KOPT-K1 (cell line): ENCODE measurements at regions not wholly inside any gene's neighbourhood (a gene's known extent, or its start where the extent isn't known, plus 50 kb on each side); places are given as distances from the start of the nearest gene placed in this dataset.
"Not testable (repeated sequence)": the region's sequence is repeated elsewhere in the genome, so short reads cannot be mapped to it uniquely, and the experiment has no call there.

ENCODE experiments used
- H3K27ac ChIP-seq: fragments of 200-600 bp; sonication (generic); 2 replicates; pipeline ENCODE4 v1.5.1; 2016; ENCODE audit warnings: antibody characterized with exemption, mild to moderate bottlenecking, low read depth, low read length; ENCODE audit not compliant: poor library complexity, severe bottlenecking
- H3K36me3 ChIP-seq: fragments of 200-600 bp; sonication (generic); 2 replicates; pipeline ENCODE4 v1.5.1; 2017; ENCODE audit warnings: antibody characterized with exemption, mild to moderate bottlenecking, low read length, moderate library complexity; ENCODE audit not compliant: insufficient read depth
- H3K9me3 ChIP-seq: fragments of 200-600 bp; sonication (generic); 2 replicates; pipeline ENCODE4 v1.5.1; 2017; ENCODE audit warnings: antibody characterized with exemption, low read length, mild to moderate bottlenecking; ENCODE audit not compliant: insufficient read depth, poor library complexity, severe bottlenecking

DNA sequence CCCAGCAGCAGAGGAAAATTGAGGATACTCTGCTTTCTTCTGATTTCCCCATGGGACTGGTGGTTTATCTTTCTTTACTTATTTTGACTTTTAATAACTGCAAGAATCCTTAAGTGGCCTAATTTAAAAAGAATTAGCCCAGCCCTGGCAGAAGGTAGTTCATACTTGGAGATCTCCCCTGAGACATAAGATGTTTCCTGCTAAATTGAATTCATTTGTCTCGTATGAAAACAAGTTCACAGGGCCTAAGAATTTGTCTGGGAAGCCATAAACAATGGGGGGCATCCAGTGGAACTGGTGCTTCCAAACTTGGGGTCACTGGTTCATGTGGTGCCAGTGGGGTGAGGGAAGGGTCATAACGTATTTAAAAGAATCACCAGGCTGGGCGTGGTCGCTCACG lies 283.1 kb upstream of the RASGRP1 start:
- Histone ChIP-seq H3K36me3 (no peaks in the 10 kb centered on the region), H3K9me3 (no peaks in the 10 kb centered on the region), H3K27ac (no peak overlapping the region)

DNA sequence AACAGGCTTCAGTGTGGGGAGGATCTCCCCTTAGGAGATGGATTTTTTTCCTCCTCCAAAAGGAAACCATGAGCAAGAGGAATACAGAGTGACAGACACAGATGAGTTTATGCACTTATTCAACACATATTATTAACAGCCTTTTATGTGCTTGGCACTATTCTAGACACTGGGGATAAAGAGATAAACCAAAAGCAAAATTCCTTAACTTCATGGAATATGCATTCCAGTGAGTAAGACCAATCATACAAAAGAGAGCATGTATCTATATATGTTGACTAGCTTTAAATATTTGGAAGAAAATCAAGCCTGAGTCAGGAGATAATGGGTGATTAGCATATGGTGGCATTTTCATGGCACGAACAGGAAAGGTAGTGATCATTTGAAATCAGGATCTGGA lies 284.4 kb upstream of the RASGRP1 start:
- no peaks in the 10 kb centered on the region for H3K36me3 ChIP-seq
- H3K27ac ChIP-seq: no peak overlapping the region

DNA sequence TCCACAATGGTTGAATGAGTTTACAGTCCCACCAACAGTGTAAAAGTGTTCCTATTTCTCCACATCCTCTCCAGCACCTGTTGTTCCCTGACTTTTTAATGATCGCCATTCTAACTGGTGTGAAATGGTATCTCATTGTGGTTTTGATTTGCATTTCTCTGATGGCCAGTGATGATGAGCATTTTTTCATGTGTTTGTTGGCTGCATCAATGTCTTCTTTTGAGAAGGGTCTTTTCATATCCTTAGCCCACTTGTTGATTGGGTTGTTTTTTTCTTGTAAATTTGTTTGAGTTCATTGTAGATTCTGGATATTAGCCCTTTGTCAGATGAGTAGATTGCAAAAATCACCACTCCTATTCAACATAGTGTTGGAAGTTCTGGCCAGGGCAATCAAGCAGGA lies 287.6 kb upstream of the RASGRP1 start:
- H3K9me3 ChIP-seq, H3K27ac ChIP-seq, H3K36me3 ChIP-seq: not testable (repeated sequence)

More for the DNA sequence above, 284.4 kb upstream of the RASGRP1 start:
- no peaks in the 10 kb centered on the region for H3K9me3 ChIP-seq

DNA sequence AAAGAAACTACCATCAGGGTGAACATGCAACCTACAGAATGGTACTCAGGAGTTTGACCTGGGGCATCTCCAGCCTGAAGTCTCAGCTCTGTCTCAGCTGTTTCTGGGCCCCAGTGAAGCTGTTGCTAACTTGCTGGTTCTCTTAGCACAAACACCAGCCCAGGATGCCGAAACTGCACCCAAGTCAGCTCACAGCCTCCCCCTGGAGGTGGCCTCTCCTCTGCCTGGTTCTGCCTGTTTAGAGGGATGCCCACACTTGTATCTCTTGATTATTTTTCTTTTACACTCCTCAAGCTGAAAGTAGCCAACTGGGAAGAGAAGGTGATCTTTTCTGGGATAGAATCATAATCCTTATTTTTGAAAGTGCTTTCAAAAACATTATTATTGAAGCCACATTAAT lies 289.0 kb upstream of the RASGRP1 start:
- no peaks in the 10 kb centered on the region for H3K9me3 ChIP-seq

DNA sequence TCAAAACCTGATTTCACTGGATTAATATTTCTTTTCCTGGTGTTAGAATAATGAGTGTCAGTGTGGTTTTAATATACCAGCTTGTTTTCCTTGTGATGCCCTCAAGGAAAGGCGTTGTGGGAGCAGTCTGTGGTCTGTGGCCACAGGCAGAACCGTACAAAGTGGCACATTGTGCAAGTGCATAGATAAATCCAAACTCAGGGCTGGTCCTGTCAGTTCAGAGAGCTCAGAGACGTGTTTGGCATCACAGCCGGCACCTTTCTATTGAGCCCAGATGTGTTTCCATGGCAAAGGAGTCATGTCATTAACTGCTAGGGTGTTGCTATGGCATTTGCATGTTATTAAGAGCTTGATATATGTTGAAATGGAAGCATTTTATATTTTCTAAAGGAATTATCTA lies 289.9 kb upstream of the RASGRP1 start:
- Histone ChIP-seq H3K36me3 (no peaks in the 10 kb centered on the region), H3K27ac (no peak overlapping the region)

More for the DNA sequence above, 289.0 kb upstream of the RASGRP1 start:
- Histone ChIP-seq H3K36me3 (no peaks in the 10 kb centered on the region), H3K27ac (no peak overlapping the region)

DNA sequence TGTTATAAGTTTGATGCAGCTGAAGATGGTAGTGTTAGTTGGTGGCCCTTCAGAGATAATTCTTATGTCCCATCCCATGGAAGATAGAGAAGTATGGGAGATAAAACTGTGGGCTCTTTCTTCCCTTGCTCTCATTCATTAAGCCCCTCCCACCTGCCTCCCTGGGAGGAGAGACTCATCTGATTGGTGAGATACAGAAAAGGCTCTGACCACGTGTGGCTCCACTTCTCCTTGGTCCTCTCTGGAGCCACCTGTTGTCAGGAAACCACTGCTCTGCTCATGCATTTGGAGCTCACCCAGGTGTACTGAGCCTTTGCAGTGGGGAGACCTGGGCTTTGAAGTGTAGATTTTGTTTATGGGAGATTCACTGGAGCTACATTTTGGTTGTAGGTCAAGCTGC lies 293.2 kb upstream of the RASGRP1 start:
- no peaks in the 10 kb centered on the region for H3K36me3 ChIP-seq
- H3K9me3 ChIP-seq: no peaks in the 10 kb centered on the region
- H3K27ac ChIP-seq: no peak overlapping the region

More for the DNA sequence above, 289.9 kb upstream of the RASGRP1 start:
- no peaks in the 10 kb centered on the region for H3K9me3 ChIP-seq

DNA sequence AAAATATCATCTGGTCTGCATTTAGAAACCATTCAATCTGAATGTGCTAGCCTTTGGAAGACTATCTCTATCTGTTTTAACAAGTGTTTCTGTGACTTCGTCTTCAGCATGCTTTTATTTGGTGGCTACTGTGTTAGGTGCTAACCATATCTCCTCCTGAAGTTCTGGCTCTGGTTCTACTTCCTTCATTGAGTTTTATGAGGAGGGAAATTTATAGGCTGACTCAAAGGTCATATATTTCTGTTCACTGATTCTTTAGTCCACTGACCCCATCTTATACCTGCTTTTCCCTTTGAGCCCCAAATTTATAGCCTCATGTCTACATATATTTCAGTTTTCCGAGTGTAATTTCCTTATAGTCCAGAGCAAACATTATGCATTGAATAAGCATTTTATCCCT lies 295.0 kb upstream of the RASGRP1 start:
- H3K27ac ChIP-seq: no peak overlapping the region
- no peaks in the 10 kb centered on the region for H3K9me3 ChIP-seq
- H3K36me3 ChIP-seq: no peaks in the 10 kb centered on the region

DNA sequence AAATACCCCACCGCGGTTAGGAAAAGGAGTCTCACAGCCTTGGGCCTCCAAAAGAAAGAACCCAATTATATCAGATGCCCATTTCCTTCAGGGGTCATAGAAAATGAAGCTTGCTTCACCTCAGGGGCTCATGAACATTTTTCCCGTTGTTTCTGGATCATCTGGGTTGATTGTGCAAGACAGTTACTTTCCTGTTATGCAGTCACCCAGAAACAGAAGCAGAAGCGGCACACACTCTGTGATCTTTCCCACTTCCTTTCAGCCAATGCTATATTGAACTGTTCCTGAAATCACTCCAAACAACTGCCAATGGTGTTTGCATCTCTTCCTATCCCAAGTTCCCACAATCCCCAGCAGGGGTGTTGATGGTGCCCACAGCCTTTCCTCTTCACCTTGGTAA lies 295.6 kb upstream of the RASGRP1 start:
- Histone ChIP-seq H3K27ac (no peak overlapping the region), H3K36me3 (no peaks in the 10 kb centered on the region), H3K9me3 (no peaks in the 10 kb centered on the region)

DNA sequence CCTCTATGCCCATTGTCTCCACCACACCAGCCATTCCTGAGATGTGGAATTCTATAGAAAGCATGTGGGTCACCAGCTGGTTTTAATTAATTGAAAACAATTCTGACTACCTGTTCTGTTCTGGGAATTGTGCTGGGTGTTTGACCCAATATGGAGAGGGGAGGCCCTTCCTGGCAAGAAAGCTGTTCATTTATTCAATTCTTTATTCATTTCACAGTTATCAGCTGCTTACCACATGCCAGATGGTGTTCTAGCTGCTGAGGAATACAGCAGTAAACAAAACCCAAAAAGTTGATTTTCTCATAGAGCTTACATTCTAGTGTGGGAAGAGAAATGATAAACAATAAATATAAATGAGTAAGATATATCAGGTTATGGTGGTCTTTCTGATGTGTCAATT lies 296.1 kb upstream of the RASGRP1 start:
- no peaks in the 10 kb centered on the region for H3K9me3 ChIP-seq
- no peaks in the 10 kb centered on the region for H3K36me3 ChIP-seq
- H3K27ac ChIP-seq: no peak overlapping the region

DNA sequence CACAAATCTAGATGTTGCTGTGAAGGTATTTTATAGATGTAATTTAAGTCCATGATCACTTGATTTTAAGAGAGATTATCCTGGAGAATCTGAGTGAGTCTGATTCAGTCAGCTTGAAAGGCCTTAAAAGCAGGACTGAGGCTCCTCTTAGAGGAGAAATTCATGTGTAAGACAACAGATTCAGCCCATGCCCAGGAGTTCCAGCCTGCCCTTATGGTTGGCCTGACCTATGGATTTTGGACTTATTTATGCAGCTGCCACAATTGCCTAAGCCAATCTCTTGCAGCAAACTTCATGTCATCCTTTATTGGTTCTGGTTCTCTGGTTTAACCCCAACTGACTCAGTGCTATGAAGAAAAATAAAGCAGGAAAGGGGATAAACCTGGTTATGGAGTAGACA lies 296.5 kb upstream of the RASGRP1 start:
- H3K27ac ChIP-seq: no peak overlapping the region
- no peaks in the 10 kb centered on the region for H3K9me3 ChIP-seq
- H3K36me3 ChIP-seq: no peaks in the 10 kb centered on the region

DNA sequence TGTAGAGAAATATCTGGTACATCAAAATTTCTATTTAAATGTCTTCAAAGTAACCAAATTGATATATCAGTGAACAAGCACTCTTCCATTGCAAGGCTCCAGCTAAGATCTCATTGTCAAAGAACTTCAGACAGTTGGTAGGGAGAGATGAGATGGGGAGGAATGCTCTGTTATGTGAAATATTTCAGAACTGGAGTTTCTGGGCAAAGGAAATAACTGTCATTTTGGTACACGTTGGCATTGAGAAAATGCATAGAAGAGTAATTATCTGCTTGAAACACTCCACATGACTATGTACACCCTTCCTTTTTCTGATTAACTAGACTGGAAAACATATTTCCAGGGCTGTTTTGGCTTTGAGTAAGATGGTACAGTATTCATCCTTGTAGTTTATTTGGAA lies 297.5 kb upstream of the RASGRP1 start:
- Histone ChIP-seq H3K36me3 (no peaks in the 10 kb centered on the region), H3K9me3 (no peaks in the 10 kb centered on the region), H3K27ac (no peak overlapping the region)

DNA sequence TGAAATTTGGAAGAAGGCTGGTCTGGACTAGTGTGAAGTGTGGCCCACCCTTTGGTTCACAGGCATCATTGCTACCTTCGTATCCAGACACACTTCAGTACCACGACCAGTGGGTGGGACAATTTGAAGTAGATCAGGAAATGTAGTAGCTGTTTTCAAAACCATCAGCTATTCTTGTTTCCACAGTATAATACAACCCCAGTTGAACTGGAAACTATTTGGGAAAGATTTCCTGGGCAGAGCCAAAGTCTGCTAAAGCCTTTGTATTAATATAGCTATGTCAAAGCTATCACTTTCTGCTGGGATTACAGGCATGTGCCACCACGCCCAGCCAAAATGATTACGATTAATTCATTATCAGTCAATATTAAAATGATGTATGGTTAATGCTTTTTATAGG lies 298.8 kb upstream of the RASGRP1 start:
- H3K27ac ChIP-seq: no peak overlapping the region
- no peaks in the 10 kb centered on the region for H3K9me3 ChIP-seq

DNA sequence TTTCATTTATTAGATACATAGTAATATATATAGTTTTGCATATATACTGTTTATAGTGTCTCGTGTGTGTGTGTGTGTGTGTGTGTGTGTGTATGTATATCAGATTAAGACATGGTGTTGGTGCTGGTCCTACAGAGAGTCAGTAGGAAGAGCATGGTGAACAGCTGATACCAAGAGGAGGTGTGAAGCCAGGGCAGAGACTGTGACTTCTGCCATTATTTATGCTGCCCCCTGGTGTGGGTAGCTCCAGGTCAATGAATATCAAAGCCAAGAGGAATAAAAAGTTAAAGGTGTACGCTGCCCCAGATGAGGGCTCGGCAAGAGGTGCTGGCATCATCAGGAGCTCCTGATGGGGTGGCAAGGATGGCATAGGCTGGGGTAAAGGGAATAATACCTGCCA lies 299.5 kb upstream of the RASGRP1 start:
- Histone ChIP-seq H3K9me3 (no peaks in the 10 kb centered on the region), H3K36me3 (no peaks in the 10 kb centered on the region), H3K27ac (no peak overlapping the region)

More for the DNA sequence above, 298.8 kb upstream of the RASGRP1 start:
- H3K36me3 ChIP-seq: no peaks in the 10 kb centered on the region

DNA sequence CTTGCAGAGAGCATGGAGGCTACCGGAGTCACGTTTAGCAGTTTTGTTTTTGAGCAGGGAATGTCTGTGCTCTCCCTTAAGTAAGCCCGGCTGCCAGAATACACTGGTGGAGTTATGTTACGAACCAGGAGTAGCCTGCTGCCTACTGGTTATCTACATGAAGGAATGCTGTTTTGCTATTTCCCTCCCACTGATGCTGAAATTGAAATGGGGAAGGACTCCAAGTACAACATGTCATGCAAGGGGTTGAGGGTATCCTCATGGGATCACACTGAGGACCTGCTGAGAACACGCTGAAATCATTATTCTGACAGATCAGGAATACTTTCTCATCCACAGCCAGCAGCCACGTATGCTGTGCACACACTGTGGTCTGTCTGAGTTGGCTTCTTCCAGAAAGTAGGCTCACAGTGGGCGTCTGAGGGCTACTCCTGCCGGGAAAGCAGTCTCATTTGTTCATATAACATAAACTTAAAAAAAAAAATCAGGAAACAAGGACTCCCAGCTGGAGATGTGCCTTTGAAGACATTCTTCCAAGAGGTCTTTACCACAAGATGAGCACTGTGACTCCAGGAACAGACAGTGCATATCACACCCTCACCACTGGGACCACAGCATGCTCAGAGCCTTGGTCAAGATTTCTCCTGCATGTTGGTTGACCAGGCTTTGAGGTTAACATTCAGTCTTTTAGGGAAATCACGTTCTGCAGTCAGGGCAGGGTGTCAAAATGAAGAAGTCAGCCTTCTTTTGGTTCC lies 300.4 kb upstream of the RASGRP1 start:
- H3K36me3 ChIP-seq: no peaks in the 10 kb centered on the region
- H3K9me3 ChIP-seq: no peaks in the 10 kb centered on the region
- no peak overlapping the region for H3K27ac ChIP-seq

DNA sequence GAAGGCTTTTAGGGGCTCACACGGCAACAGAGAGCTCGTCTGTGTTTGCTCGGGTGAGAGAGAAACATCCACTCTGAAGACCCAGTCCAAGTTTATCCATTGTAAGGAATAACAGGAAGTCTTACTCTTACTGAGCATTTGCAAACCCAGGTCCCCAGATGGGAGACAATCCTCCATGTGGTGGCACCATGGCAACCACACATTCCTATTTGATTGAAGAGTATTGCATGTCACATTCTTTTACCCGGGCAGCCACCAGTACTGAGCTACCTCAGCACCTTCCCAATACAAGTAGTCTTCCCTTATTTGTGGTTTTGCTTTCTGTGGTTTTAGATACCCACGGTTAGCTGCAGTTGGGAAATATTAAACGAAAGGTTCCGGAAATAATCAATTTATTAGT lies 302.9 kb upstream of the RASGRP1 start:
- Histone ChIP-seq H3K27ac (no peak overlapping the region), H3K9me3 (no peaks in the 10 kb centered on the region), H3K36me3 (no peaks in the 10 kb centered on the region)

DNA sequence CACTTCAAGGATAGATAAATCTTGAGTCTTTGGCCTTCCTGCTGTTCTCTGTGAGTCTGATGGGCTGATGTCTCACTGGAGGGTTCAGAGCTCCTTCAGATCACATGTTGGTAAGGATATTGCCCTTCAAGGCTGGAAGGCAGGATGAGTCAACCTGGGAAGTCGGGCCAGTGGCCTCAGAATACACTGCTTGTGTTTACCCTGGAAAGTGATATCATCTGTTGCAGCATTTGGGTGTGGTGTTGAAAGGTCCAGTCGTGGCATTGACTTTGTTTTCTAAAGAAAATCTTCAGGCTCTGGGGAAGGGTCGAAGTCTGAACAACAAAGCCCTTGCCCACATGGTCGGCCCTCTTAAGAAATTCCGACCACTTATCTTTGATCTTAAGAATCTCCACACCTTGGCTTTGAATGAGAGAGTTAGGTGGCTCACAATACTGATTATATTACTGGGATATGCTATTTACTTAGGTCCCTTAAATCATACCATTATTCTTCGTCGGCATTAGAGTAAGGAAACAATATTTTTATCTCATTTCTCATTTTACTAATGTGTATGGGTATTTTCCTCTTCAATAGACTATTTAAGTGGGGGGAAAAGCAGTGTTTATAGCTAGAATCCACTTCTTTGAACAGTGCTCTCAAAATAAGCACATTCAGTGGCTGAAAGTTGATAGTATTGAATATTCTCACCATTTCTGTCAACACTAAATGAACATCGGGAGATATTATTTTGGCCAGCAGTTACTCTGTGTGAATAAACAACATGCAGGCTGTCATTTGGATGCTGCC lies 303.9 kb upstream of the RASGRP1 start:
- Histone ChIP-seq H3K36me3 (no peaks in the 10 kb centered on the region), H3K27ac (no peak overlapping the region), H3K9me3 (no peaks in the 10 kb centered on the region)
